NOMO-1 treated with dmso at 0.1 percent for 144 hours (cell line): ENCODE measurements at regions not wholly inside any gene's neighbourhood (a gene's known extent, or its start where the extent isn't known, plus 50 kb on each side); places are given as distances from the start of the nearest gene placed in this dataset.

Experiments used
- DNase-seq: peaks from one replicate; lab custom pipeline; 2025; ENCODE audit not compliant: unreplicated experiment; lab: John Stamatoyannopoulos, UW

GRCh38 chr16:51691109-51691508, 540.0 kb upstream of the SALL1 start:
- DNase-seq: no peak

- DNase-seq: no peak
Observed at GRCh38 chr16:51685498-51685897, 534.4 kb upstream of the SALL1 start.

GRCh38 chr16:51683882-51684281, 532.8 kb upstream of the SALL1 start:
- no peak for DNase-seq

- no peak for DNase-seq
Observed at GRCh38 chr16:51682905-51683304, 531.8 kb upstream of the SALL1 start.

- no peak for DNase-seq
Observed at GRCh38 chr16:51674615-51675014, 523.5 kb upstream of the SALL1 start.

GRCh38 chr16:51670527-51670926, 519.5 kb upstream of the SALL1 start:
- DNase-seq: no peak

GRCh38 chr16:51666821-51667220, 515.8 kb upstream of the SALL1 start:
- no peak for DNase-seq

GRCh38 chr16:51666074-51666473, 515.0 kb upstream of the SALL1 start:
- no peak for DNase-seq

- no peak for DNase-seq
Observed at GRCh38 chr16:51665436-51665998, 514.4 kb upstream of the SALL1 start.

- DNase-seq: no peak
Observed at GRCh38 chr16:51658531-51658930, 507.5 kb upstream of the SALL1 start.

- no peak for DNase-seq
Observed at GRCh38 chr16:51657848-51658247, 506.8 kb upstream of the SALL1 start.

GRCh38 chr16:51655249-51655648, 504.2 kb upstream of the SALL1 start:
- DNase-seq: no peak

- no peak for DNase-seq
Observed at GRCh38 chr16:51651061-51651466, 500.0 kb upstream of the SALL1 start.

GRCh38 chr16:51649631-51650030, 498.6 kb upstream of the SALL1 start:
- no peak for DNase-seq

- no peak for DNase-seq
Observed at GRCh38 chr16:51648526-51648925, 497.5 kb upstream of the SALL1 start.

- DNase-seq: no peak
Observed at GRCh38 chr16:51641191-51641765, 490.2 kb upstream of the SALL1 start.

GRCh38 chr16:51640196-51640595, 489.1 kb upstream of the SALL1 start:
- DNase-seq: no peak

GRCh38 chr16:51638339-51639135, 487.5 kb upstream of the SALL1 start:
- DNase-seq: no peak

- DNase-seq: no peak
Observed at GRCh38 chr16:51637770-51638094, 486.7 kb upstream of the SALL1 start.

- no peak for DNase-seq
Observed at GRCh38 chr16:51636920-51637769, 486.1 kb upstream of the SALL1 start.

- no peak for DNase-seq
Observed at GRCh38 chr16:51635181-51635580, 484.1 kb upstream of the SALL1 start.

GRCh38 chr16:51630076-51630475, 479.0 kb upstream of the SALL1 start:
- no peak for DNase-seq
